ENCODE measurements at regions not wholly inside any gene's neighbourhood (a gene's known extent, or its start where the extent isn't known, plus 50 kb on each side); places are given as distances from the start of the nearest gene placed in this dataset.

- Mint-ChIP-seq H3K27me3 (no peaks in the 10 kb centered on the region), H3K9me3 (ENCODE audit: low read depth) (peaks cover 10% of the 10 kb centered on the region), H3K4me1 (ENCODE audit: low read depth) (no peaks in the 10 kb centered on the region), H3K36me3 (ENCODE audit: insufficient read depth) (no peaks in the 10 kb centered on the region), H3K27ac (no peak overlapping the region), H3K4me3 (ENCODE audit: low read depth) (no peak overlapping the region)
- TF ChIP-seq CTCF (IDR thresholded peaks at IDR 0.05; ENCODE audit: unreplicated experiment), result no peak
- no peak for DNase-seq (ENCODE audit: low spot score, unreplicated experiment)
These were observed 455.3 kb downstream of the ACTRT1 start for GRCh38 chrX:127596882-127597281.

- Mint-ChIP-seq H3K27me3 (no peaks in the 10 kb centered on the region), H3K9me3 (ENCODE audit: low read depth) (peaks cover 30% of the 10 kb centered on the region), H3K4me3 (ENCODE audit: low read depth) (no peak overlapping the region), H3K4me1 (ENCODE audit: low read depth) (no peaks in the 10 kb centered on the region), H3K36me3 (ENCODE audit: insufficient read depth) (no peaks in the 10 kb centered on the region), H3K27ac (no peak overlapping the region)
- no peak for TF ChIP-seq CTCF (IDR thresholded peaks at IDR 0.05; ENCODE audit: unreplicated experiment)
- DNase-seq (ENCODE audit: low spot score, unreplicated experiment), result no peak
These were observed 473.8 kb downstream of the ACTRT1 start for GRCh38 chrX:127578395-127578794.

- no peak overlapping the region for H3K27ac Mint-ChIP-seq
- no peak for DNase-seq (ENCODE audit: low spot score, unreplicated experiment)
- peaks cover 30% of the 10 kb centered on the region for H3K9me3 Mint-ChIP-seq (ENCODE audit: low read depth)
- H3K4me3 Mint-ChIP-seq (ENCODE audit: low read depth), result no peak overlapping the region
- H3K27me3 Mint-ChIP-seq, result no peaks in the 10 kb centered on the region
- no peaks in the 10 kb centered on the region for H3K4me1 Mint-ChIP-seq (ENCODE audit: low read depth)
- no peaks in the 10 kb centered on the region for H3K36me3 Mint-ChIP-seq (ENCODE audit: insufficient read depth)
- no peak for TF ChIP-seq CTCF (IDR thresholded peaks at IDR 0.05; ENCODE audit: unreplicated experiment)
These were observed 474.3 kb downstream of the ACTRT1 start for GRCh38 chrX:127577884-127578283.

- H3K27ac Mint-ChIP-seq, result no peak overlapping the region
- no peaks in the 10 kb centered on the region for H3K27me3 Mint-ChIP-seq
- H3K4me1 Mint-ChIP-seq (ENCODE audit: low read depth), result peaks cover 2% of the 10 kb centered on the region
- H3K4me3 Mint-ChIP-seq (ENCODE audit: low read depth), result no peak overlapping the region
- no peaks in the 10 kb centered on the region for H3K36me3 Mint-ChIP-seq (ENCODE audit: insufficient read depth)
- H3K9me3 Mint-ChIP-seq (ENCODE audit: low read depth), result peaks cover 23% of the 10 kb centered on the region
- no peak for DNase-seq (ENCODE audit: low spot score, unreplicated experiment)
- TF ChIP-seq CTCF (IDR thresholded peaks at IDR 0.05; ENCODE audit: unreplicated experiment), result no peak
These were observed 477.4 kb downstream of the ACTRT1 start for GRCh38 chrX:127574829-127575228.

GRCh38 chrX:127572471-127572870, 479.7 kb downstream of the ACTRT1 start:
- Mint-ChIP-seq H3K27ac (no peak overlapping the region), H3K4me3 (ENCODE audit: low read depth) (no peak overlapping the region), H3K27me3 (no peaks in the 10 kb centered on the region), H3K4me1 (ENCODE audit: low read depth) (peaks cover 2% of the 10 kb centered on the region), H3K36me3 (ENCODE audit: insufficient read depth) (no peaks in the 10 kb centered on the region), H3K9me3 (ENCODE audit: low read depth) (peaks cover 36% of the 10 kb centered on the region)
- no peak for TF ChIP-seq CTCF (IDR thresholded peaks at IDR 0.05; ENCODE audit: unreplicated experiment)
- DNase-seq (ENCODE audit: low spot score, unreplicated experiment), result no peak

Data from progenitor cell of endocrine pancreas (in vitro differentiated cells).